ENCODE measurements at regions not wholly inside any gene's neighbourhood (a gene's known extent, or its start where the extent isn't known, plus 50 kb on each side); places are given as distances from the start of the nearest gene placed in this dataset.

DNA sequence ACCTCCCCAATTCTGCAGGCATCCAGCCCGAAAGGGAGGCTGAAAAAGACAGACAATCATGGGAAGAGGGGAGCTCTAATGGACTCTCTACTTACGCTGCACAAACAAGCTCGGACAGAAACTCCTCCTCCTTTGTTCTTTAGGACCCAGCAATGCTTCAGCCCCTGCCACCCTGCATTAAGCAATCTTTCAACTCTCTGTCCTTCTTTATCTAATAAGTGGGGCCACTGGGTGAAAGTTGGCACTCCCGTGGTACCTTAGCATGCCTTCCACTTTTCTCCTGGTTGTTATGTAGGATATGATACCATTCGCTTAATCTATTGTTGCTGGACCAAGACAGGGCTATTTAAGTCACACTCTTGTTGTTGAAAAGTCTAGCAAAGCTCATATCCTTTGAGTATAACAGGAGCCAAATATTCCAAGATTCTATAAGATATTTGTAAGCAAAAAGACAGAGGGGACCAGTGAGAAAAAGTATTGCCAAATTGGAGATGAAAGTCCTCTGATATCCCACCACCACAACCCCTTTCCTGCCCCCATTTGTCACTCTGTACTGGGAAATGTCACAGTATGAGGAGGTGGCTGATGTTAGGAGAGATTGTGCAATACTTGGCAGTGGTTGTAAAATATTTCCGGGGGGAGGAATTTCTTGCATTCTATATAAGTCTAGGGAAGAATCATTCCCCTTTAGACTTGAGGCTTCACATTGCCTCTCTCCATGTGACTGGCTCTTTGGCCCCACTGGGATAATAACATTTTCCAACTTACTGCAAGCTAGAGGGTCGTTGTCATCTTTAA lies 137.3 kb upstream of the GJB5 start:
- intact Hi-C loops (cut with DNase I) = no loop called here
- H3K4me1 ChIP-seq (replicated peaks) = no peaks in the 10 kb centered on the region
- TF ChIP-seq, protein P1, sequence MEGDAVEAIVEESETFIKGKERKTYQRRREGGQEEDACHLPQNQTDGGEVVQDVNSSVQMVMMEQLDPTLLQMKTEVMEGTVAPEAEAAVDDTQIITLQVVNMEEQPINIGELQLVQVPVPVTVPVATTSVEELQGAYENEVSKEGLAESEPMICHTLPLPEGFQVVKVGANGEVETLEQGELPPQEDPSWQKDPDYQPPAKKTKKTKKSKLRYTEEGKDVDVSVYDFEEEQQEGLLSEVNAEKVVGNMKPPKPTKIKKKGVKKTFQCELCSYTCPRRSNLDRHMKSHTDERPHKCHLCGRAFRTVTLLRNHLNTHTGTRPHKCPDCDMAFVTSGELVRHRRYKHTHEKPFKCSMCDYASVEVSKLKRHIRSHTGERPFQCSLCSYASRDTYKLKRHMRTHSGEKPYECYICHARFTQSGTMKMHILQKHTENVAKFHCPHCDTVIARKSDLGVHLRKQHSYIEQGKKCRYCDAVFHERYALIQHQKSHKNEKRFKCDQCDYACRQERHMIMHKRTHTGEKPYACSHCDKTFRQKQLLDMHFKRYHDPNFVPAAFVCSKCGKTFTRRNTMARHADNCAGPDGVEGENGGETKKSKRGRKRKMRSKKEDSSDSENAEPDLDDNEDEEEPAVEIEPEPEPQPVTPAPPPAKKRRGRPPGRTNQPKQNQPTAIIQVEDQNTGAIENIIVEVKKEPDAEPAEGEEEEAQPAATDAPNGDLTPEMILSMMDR (IDR thresholded peaks at IDR 0.05) = no peak
- TF ChIP-seq POLR2A (IDR thresholded peaks at IDR 0.05) (no peak), POLR2AphosphoS5 (IDR thresholded peaks at IDR 0.05) (no peak)
- no peak for DNase-seq (ENCODE audit: low spot score)
- no peaks in the 10 kb centered on the region for H3K9me3 ChIP-seq
- peaks cover 2% of the 10 kb centered on the region for H3K27me3 ChIP-seq (replicated peaks; ENCODE audit: insufficient read depth)
- WGBS = 58% methylated on average over 7 of the region's 7 CpGs
- H3K36me3 ChIP-seq = no peaks in the 10 kb centered on the region
- no peak overlapping the region for H3K4me3 ChIP-seq
- H3K27ac ChIP-seq = no peak overlapping the region

DNA sequence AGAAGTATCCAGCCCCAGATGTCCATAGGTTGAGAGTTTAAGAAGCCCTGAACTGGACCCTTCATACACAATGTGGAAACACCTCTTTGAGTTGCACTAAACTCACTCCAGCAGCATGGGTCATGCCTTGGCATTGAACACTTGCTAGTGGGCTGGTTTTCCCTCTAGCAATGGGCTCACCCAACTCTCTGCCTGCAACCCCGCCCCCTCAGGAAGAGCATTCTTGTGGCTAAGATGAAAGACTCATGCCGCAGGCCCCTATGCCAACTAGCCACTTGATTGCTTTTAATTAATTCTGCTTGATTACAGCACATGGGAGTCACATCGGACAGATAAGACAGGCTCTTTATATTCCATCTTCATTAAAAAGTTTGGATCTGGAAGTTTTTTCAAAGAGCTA lies 136.5 kb upstream of the GJB5 start:
- 58% methylated on average over 3 of the region's 3 CpGs for WGBS
- Histone ChIP-seq H3K4me3 (no peak overlapping the region), H3K27me3 (replicated peaks; ENCODE audit: insufficient read depth) (peaks cover 2% of the 10 kb centered on the region), H3K36me3 (no peaks in the 10 kb centered on the region), H3K27ac (no peak overlapping the region), H3K9me3 (no peaks in the 10 kb centered on the region), H3K4me1 (replicated peaks) (no peaks in the 10 kb centered on the region)
- intact Hi-C loops (cut with DNase I) = no loop called here
- no peak for DNase-seq (ENCODE audit: low spot score)
- TF ChIP-seq, protein P1 (IDR thresholded peaks at IDR 0.05) = no peak
- TF ChIP-seq POLR2A (IDR thresholded peaks at IDR 0.05) (no peak), POLR2AphosphoS5 (IDR thresholded peaks at IDR 0.05) (no peak)

DNA sequence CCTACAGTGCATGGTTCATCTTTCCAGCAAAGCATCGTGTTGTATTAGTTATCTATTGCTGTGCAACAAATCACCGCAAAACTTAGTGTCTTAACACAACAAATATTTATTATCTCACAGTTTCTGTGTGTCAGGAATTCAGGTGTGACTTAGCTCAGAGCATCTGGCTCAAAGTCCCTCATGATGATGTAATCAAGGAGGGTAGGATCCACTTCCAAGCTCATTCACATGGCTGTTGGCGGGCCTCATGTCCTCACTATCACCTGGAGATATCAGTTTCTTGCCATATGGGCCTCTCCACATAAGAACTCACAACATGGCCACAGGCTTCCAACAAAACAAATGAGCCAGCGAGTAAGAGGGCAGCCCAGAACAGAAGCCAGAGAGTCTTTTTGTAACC lies 135.6 kb upstream of the GJB5 start:
- WGBS = 83% methylated on average over 4 of the region's 4 CpGs
- Histone ChIP-seq H3K27ac (no peak overlapping the region), H3K27me3 (replicated peaks; ENCODE audit: insufficient read depth) (peaks cover 2% of the 10 kb centered on the region), H3K4me1 (replicated peaks) (no peaks in the 10 kb centered on the region), H3K4me3 (no peak overlapping the region), H3K9me3 (no peaks in the 10 kb centered on the region), H3K36me3 (no peaks in the 10 kb centered on the region)
- TF ChIP-seq POLR2AphosphoS5 (IDR thresholded peaks at IDR 0.05) = no peak
- TF ChIP-seq, protein P1 (IDR thresholded peaks at IDR 0.05) = no peak
- no peak for TF ChIP-seq POLR2A (IDR thresholded peaks at IDR 0.05)
- intact Hi-C loops (cut with DNase I) = no loop called here
- DNase-seq (ENCODE audit: low spot score) = no peak

DNA sequence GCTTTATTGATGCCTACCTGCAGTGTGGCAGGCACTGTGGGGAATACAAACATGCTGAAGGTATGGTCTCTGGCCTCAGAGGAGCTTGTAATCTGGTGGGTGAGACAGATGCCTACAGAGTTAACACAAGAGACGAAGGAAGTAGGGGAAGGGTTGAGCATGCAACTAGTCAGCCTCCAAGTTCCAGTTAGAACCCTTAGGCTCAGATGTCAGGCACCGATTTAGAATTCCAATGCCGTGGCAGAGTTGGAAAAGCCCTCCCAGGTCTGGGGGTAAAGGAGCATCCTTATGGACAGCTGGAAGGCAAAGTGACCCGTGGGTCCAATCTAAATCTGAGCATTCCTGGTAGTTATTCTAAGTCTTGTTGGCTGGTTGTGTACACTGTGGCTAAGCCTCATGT lies 132.9 kb upstream of the GJB5 start:
- DNase-seq (ENCODE audit: low spot score) = no peak
- H3K4me3 ChIP-seq = no peak overlapping the region
- peaks cover 2% of the 10 kb centered on the region for H3K27me3 ChIP-seq (replicated peaks; ENCODE audit: insufficient read depth)
- intact Hi-C loops (cut with DNase I) = no loop called here
- TF ChIP-seq POLR2AphosphoS5 (IDR thresholded peaks at IDR 0.05) = no peak
- TF ChIP-seq, protein P1 (IDR thresholded peaks at IDR 0.05) = no peak
- no peak for TF ChIP-seq POLR2A (IDR thresholded peaks at IDR 0.05)
- 82% methylated on average over 4 of the region's 4 CpGs for WGBS
- no peaks in the 10 kb centered on the region for H3K9me3 ChIP-seq
- no peaks in the 10 kb centered on the region for H3K4me1 ChIP-seq (replicated peaks)
- H3K27ac ChIP-seq = no peak overlapping the region
- no peaks in the 10 kb centered on the region for H3K36me3 ChIP-seq

DNA sequence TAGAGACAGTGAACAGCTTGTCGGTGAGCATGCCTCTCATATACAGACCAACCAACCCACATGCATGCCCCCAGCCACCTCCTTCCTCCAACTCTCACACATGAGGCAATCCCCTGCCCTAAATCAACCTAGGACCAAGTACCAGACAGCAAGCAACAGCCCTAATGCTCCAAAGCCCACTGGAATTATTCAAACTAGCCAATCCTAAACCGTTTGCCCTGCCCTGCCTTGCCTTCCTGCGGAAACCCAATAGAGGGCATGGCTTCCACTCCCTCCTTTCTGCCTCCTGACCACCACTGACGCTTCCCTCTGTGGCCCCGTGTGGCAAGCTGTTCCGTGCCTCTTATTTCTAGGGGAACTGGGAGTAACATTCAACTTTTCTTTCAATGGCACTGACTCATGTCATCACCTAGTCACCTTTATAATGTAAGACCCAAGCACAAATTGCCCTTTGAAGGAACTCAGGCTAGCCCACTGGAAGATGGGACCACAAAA lies 129.3 kb upstream of the GJB5 start:
- no peak overlapping the region for H3K27ac ChIP-seq
- TF ChIP-seq, protein P1 (IDR thresholded peaks at IDR 0.05) = no peak
- no peak for TF ChIP-seq POLR2A (IDR thresholded peaks at IDR 0.05)
- TF ChIP-seq POLR2AphosphoS5 (IDR thresholded peaks at IDR 0.05) = no peak
- H3K9me3 ChIP-seq = no peaks in the 10 kb centered on the region
- DNase-seq (ENCODE audit: low spot score) = no peak
- H3K4me3 ChIP-seq = no peak overlapping the region
- no peaks in the 10 kb centered on the region for H3K36me3 ChIP-seq
- intact Hi-C loops (cut with DNase I) = no loop called here
- no peaks in the 10 kb centered on the region for H3K4me1 ChIP-seq (replicated peaks)
- 65% methylated on average over 6 of the region's 6 CpGs for WGBS
- H3K27me3 ChIP-seq (replicated peaks; ENCODE audit: insufficient read depth) = no peaks in the 10 kb centered on the region

Data from prostate gland (tissue), 2 donors.